HG03139 (cell line): ENCODE measurements at regions not wholly inside any gene's neighbourhood (a gene's known extent, or its start where the extent isn't known, plus 50 kb on each side); places are given as distances from the start of the nearest gene placed in this dataset.
"Not testable (repeated sequence)": the region's sequence is repeated elsewhere in the genome, so short reads cannot be mapped to it uniquely, and the experiment has no call there.

Experiments used
- ATAC-seq: cut with Tn5 transposase; IDR thresholded peaks from one replicate; pipeline ENCODE4 v1.9.1; 2021; ENCODE audit not compliant: unreplicated experiment

DNA sequence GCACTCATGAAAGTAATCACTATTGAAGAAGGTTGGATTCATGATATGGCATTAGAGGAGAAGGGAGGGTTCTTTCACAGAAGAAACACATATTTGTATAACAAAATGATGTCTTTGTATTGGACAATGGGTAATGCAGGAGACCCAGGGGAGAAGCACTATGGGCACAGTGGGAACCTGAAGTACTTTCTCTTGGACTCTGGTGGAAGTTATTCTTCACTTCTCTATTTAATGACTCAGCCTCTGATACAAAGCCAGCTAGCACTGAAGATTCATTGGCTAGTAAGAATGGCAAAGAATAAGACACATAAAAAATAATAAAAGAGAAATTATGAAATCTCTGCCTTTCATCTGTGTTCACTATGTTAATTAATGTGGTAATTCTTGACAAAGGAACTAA lies 149.9 kb upstream of the PRR16 start:
- no peak for ATAC-seq

DNA sequence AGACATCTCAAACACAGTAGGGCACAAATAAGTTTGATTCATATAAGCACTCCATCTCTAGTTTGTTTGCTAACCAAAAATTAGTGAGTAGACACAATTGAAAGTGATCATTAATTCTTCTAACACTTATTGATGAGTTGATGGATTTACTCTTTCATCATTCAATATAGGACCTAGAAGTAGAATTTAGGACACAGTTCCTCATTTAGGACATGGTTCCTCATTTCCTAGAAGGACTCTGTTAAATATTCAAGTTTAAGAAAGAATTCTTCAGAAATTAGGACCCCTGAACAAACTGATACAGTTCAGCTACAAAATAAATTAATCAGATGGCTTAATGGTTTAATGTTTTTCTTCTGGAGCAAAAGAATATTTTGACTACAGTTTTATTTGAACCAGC lies 143.5 kb upstream of the PRR16 start:
- ATAC-seq, result no peak

DNA sequence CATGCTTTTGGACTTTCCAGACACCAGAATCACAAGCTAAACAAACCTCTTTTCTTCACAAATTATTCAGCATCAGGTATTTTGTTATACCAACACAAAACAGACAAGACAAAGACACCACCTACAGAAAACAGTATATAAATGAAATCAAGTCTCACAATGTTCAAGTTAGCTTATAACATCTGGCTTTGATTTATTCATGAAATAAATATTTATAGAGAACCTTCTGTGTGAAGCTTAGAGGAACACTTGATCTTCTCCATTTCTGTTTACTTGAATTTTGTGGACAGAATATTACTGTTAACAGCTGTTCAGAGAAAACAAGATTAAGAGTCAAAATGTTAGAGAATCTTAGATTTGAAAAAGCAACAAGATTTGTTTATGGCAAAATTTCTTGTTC lies 137.4 kb upstream of the PRR16 start:
- ATAC-seq, result no peak

DNA sequence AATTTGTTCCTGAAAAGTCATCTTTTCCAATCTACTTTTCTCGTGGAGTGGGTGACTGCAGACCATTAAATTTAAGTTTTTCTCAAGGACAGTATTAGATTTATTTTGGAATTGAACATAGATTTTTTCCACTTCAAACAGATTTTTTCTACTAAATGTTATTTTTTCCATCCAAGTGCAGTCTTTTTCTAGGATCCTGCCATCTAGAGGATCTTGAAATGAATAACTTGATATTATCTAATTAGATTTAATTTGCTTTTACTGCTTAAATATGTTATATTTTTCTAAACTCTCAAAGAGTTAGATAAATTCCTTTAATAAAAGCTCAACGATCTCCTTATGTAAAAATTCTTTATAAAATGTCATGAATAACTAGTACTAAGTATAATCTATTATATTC lies 136.9 kb upstream of the PRR16 start:
- no peak for ATAC-seq

DNA sequence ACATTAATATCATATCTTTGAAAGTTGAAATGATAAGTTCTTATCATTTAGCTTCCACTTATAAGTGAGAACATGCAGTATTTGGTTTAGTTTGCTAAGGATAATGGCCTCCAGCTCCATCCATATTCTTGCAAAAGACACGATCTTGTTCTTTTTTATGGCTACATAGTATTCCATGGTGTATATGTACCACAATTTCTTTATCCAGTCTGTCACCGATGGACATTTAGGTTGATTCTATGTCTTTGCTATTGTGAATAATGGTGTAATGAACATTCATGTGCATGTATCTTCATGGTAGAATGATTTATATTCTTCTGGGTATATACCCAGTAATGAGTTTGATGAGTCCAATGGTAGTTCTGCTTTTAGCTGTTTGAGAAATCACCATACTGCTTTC lies 135.0 kb upstream of the PRR16 start:
- no peak for ATAC-seq

DNA sequence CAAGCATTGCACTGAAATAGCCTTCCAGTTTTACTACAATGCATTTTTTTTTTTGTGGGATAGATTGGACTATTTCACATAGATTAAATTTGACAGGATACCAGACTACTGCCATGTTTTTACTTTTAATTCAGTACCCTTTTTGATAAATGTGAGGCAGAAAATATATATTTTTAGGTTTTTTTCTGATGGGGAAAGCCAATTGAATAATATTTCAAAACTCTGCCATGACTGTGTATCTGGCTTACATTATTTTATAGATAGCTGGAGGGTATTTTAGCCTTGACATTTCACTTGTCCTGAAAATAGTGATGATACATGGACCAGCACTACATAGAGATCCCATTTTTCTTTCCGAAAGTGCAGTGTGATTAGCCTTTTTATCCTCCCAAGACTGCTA lies 133.5 kb upstream of the PRR16 start:
- no peak for ATAC-seq

DNA sequence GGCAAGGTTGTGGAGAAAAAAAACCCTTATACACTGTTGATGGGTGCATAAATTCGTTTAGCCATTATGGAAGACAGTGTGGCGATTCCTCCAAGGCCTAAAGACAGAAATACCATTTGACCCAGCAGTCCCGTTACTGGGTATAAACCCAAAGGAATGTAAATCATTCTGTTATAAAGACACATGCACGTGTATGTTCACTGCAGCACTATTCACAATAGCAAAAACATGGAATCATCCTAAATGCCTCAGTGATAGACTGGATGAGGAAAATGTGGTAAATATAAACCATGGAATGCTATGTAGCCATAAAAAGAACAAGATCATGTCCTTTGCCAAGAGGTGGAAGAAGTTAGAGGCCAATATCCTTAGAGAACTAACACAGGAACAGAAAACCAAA lies 119.9 kb upstream of the PRR16 start:
- no peak for ATAC-seq

DNA sequence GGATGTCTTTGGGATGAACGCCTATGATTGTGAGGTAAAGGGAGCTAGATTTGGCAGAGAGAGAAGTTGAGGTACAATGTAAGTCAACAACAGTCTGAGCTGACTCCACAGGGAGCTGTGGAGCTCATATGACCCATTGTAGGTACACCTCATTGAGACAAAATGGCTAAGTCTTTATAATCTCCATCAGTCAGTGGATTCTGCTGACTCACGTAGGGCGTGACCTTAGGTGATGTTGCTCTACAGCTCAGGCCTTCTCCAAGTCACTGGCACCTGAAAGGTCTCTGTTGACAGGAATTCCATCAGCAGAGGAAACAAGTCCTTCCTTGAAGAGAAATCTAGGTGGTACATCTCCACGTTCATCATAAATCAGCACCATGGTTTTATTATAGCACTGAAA lies 118.2 kb upstream of the PRR16 start:
- no peak for ATAC-seq

DNA sequence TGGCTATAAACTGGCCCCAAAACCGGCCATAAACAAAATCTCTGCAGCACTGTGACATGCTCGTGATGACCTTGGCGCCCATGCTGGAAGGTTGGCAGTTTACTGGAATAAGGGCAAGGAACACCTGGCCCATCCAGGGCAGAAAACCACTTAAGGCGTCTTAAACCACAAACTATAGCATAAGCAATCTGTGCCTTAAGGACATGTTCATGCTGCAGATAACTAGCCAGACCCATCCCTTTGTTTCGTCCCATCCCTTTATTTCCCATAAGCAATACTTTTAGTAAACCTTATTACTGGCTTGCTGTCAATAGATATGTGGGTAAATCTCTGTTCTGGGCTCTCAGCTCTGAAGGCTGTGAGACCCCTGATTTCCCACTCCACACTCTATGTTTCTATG lies 113.0 kb upstream of the PRR16 start:
- ATAC-seq, result not testable (repeated sequence)

DNA sequence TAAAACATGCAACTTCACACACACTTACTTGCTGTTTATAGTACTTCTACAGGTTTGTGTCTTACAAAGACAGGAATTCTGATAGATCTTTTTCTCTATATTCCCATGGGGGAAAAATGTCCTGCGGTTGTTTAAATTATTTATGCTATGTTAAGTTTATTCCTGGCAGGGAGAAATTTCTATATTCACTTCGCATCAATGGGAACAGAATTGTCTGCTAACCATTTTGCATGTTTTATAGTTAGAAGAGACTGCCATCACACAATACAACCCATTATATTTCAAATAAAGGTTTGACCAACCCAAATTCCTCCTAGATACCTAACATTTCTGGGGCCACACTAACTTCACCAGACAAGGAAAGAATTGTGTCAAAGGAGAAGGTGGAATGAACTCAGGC lies 110.0 kb upstream of the PRR16 start:
- no peak for ATAC-seq

DNA sequence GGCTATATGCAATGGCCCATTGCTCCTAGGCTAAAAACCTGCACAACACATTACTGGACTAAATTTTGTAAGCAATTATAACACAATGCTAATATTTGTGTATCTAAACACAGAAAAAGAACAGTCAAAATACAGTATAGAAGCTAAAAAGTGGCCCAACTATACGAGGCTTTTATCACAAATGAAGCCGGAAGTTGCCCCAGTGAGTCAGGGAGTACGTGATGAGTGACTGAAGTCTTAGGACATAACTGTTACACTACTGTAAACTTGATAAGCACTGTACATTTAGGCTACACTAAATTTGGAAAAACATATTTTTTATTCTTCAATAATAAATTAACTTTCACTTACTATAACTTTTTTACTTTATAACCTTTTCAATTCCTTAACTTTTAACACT lies 105.2 kb upstream of the PRR16 start:
- no peak for ATAC-seq

DNA sequence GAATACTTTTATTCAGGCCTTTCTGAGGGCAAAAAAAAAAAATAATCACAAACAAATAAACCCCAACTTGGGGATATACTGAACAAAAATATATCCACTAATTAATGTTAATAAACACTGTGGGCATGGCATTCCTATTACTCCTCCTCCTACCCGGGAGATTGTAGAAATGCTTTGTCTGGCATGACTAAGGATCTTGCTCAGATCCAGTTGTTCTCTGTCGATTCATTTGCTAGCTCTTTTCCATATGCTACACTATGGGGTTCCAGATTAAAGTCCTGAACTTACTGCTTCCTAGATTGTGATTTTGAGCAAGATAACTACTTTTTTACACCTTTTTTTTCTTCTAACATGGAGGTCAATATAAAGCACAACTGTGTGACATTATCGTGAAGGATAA lies 102.2 kb upstream of the PRR16 start:
- no peak for ATAC-seq

DNA sequence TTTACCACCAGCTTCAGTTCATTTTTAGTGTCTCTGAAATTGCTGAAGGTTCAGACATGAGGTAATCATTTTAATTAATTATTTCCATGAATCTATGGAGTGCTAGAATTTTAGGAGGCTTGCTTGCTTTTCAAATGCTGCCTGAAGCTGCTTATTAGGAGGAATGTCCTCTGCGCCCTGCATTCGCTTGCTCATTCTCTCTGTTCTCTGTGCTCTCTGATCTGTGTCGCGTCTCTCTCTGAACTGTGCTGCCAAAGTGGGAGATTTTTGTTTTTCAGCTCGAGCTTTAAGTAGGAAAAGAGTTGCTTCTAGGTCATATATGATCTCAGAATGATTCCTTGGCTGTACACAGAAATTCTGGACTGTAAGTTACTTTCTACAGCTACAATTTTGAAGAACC lies 101.7 kb upstream of the PRR16 start:
- no peak for ATAC-seq

DNA sequence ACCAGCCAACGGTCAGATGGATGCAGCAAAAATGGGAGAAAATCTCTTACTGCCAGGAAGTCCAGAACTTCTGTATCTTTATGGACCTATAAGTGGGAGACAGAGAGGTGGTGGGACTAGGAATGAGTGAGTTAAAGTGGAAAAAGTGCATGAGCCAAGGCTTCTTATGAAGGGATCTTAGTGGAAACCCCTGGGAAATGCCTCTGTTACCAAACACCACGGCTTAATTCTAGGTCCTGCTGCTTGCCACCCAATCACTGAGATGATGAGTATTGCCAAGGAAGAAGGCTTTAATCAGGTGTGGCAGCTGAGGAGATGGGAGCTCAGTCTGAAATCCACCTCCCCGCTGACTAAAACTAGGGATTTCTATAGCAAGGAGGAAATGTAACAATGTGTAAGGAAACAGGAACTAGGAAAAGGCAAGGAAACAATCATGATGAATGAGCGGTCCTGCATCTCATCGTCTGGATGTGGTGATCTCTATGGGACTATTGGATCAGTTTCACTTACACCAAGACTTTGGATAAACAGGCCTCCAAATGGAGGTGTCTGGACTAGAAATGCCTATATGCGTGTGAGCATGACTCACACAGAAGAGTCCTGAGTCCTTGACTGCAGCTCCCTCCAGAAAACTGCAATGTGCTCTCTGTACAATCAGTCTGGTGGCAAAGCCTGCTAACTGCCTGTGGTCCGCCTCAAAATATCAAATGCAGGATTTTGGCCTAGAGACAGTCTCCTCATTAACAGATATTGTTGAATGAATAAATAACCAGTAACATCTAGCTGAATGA lies 98.2 kb upstream of the PRR16 start:
- ATAC-seq, result no peak

DNA sequence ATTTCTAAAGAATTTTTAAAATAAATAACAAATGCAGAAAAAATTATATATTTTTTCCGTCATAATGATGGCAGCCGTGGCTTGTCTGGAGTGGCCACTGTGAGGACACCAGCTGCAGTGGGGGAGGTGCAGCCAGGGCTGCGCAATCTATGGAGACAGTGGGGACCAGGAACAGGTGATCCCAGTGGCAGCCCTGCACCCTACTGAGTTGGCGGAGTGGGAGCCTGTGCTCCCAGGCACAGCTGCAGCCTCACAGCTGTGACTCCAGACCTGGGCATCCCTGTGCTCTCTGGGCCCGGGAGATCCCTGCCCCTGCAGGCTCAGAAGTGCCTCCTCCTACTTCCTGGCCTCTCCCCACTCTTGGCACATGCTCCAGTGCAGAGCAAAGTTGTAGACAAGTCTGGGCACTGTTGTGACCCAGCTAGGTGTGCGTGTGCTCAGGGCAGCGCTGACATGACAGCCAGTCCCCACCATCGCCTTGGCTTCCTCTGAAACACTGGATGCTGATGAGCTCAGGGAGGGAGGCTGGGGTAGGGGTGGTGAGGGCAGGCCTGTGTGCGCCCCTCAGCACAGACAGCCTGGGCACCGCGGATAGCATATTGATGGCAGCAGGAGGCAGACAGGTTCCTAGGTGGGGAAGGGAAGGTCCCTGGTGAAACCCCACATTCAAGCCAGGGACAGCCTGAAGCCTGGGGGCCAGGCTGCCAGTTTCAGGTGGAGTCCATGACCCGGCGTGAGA lies 96.0 kb upstream of the PRR16 start:
- no peak for ATAC-seq

DNA sequence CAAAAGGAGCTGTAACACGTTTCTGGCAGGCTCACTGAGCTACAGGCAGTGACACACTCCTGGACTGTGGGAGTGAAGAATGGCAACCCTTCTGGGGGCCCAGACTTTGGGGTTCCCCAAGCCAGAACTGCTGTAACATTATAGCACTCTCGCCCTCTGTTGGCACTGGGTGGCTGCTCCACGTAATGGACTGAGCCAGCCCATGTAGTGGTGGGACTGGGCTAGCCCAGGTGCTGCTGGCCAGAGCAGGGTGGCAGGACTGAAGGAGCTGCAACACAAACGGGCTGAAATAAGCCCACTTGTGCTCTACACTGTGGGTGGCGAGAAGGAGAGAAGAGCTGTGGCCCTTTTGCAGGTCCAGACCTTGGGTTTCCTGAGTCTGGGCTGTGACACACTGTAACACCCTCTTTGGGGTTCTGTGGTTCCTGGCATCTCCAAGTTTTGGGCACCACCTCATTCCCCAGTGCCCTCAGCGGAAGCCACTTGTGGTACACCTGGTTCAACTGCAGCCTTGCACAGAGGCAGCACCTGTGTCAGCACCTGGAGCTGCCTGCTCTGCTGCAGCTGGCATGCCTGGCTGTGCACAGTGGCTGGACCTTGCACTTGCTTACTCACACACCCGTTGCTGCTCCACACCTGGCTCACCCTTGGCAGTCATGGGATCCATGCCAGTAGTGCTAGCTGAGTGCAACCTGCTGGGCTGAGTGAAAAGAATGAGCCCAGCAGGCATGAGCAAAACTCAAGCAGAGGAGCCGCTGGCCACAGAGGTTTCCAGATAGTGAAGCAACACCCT lies 95.0 kb upstream of the PRR16 start:
- ATAC-seq, result no peak

DNA sequence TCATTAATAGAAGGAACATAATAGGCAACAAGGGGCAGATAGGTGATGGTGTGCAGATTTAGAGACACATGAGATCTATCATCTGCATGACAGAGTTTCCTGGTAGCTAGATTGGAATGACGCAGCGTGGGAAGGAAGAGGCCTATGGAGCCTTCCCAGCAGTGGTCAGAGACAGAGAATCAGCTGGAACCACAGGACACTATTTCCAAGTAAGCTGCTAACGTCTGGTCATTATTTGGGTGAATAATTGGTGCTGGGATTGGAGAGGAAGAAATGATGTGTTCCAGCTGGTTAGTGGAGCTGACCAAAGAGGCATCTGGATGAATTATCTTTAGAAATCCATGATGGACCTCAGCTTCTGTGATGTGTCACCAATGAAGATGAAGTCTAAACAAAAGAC lies 91.2 kb upstream of the PRR16 start:
- no peak for ATAC-seq

DNA sequence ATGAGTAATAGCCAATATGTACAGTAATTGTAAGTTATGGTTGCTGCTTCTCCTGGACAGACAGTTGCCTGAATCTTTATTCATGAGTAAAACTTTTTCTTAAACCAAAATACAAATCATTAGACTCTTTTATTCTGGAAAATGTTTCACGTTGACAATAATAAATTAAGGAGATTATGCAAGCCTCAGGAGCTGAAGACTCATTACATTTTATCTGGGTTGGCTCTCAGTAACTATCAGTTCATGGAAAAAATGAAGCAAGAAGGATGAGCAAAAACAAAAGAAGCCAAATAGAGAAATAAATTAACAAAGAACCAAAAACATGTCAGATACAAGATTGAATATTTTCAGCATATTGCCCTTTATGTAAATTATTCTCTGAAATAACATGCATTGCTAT lies 88.9 kb upstream of the PRR16 start:
- no peak for ATAC-seq

DNA sequence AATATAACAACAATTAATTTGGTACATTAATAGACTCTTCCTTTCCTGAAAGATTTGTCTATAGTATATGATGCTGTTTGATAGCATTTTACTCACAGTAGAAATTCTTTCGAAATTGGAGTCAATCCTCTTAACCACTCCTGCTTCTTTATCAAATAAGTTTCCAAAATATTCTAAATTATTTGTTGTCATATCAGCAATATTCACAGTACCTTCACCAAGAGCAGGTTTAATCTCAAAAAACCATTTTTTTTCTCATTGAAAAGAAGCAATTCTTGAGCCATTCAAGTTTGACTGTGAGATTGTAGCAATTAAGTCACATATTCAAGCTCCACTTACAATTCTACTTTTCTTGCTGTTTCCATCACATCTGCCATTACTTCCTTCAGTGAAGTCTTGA lies 83.5 kb upstream of the PRR16 start:
- no peak for ATAC-seq

DNA sequence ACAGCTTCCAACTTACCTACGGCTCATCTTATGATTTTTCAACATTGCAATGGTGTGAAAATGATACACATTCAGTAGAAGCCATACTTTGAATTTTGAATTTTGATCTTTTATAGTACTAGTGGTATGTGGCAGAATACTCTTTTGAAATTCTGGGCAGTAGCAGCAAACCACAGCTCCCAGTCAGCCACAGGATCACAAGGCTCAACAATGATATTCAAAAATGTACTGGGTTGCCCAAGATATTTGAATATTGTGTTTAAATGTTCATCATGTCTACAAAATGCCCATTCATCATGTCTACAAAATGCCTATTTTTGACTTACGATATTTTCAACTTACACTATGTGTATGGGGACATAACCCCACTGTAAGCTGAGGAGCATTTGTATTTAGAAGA lies 81.3 kb upstream of the PRR16 start:
- no peak for ATAC-seq

DNA sequence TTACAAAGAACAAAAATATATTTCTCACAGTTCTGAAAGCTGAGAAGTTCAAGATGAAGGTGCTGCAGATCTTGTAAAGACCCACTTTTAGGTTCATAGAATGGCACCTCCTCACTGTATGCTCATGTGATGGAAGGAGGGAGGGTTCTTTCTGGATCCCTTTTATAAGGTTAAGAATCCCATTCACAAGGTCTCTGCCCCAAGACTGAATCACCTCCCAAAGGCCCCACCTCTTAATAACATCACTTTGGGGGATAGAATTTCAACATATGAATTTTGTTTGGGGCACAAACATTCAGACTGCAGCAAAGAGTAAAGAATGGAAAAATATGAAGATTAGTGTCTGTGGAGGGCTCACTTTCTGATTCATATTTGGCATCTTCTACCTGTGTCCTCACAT lies 77.1 kb upstream of the PRR16 start:
- no peak for ATAC-seq
